ENCODE measurements at regions not wholly inside any gene's neighbourhood (a gene's known extent, or its start where the extent isn't known, plus 50 kb on each side); places are given as distances from the start of the nearest gene placed in this dataset.

- DNase-seq (ENCODE audit: low read depth) = no peak
- H3K4me3 ChIP-seq (ENCODE audit: low read depth, low read length) = no peak overlapping the region
- TF ChIP-seq CTCF (IDR thresholded peaks at IDR 0.05; ENCODE audit: insufficient read depth, low read depth, low read length, missing control alignments) = no peak
These were observed 80.9 kb upstream of the WNT11 start for GRCh38 chr11:76287227-76287626.

GRCh38 chr11:76285397-76286104 is 79.2 kb upstream of the WNT11 start:
- DNase-seq (ENCODE audit: low read depth) = no peak
- H3K4me3 ChIP-seq (ENCODE audit: low read depth, low read length) = no peak overlapping the region
- TF ChIP-seq CTCF (IDR thresholded peaks at IDR 0.05; ENCODE audit: insufficient read depth, low read depth, low read length, missing control alignments) = no peak

- no peak overlapping the region for H3K4me3 ChIP-seq (ENCODE audit: low read depth, low read length)
- DNase-seq (ENCODE audit: low read depth) = no peak
- no peak for TF ChIP-seq CTCF (IDR thresholded peaks at IDR 0.05; ENCODE audit: insufficient read depth, low read depth, low read length, missing control alignments)
These were observed 77.9 kb upstream of the WNT11 start for GRCh38 chr11:76284161-76284560.

- H3K4me3 ChIP-seq (ENCODE audit: low read depth, low read length) = no peak overlapping the region
- DNase-seq (ENCODE audit: low read depth) = no peak
- no peak for TF ChIP-seq CTCF (IDR thresholded peaks at IDR 0.05; ENCODE audit: insufficient read depth, low read depth, low read length, missing control alignments)
These were observed 76.7 kb upstream of the WNT11 start for GRCh38 chr11:76282811-76283595.

- DNase-seq (ENCODE audit: low read depth) = no peak
- H3K4me3 ChIP-seq (ENCODE audit: low read depth, low read length) = no peak overlapping the region
- TF ChIP-seq CTCF (IDR thresholded peaks at IDR 0.05; ENCODE audit: insufficient read depth, low read depth, low read length, missing control alignments) = no peak
These were observed 75.9 kb upstream of the WNT11 start for GRCh38 chr11:76282172-76282571.

- no peak for DNase-seq (ENCODE audit: low read depth)
- no peak for TF ChIP-seq CTCF (IDR thresholded peaks at IDR 0.05; ENCODE audit: insufficient read depth, low read depth, low read length, missing control alignments)
- H3K4me3 ChIP-seq (ENCODE audit: low read depth, low read length) = no peak overlapping the region
These were observed 75.2 kb upstream of the WNT11 start for GRCh38 chr11:76281558-76281906.

Measured in GM12865 (cell line).